HG03103 (cell line): ENCODE measurements at regions not wholly inside any gene's neighbourhood (a gene's known extent, or its start where the extent isn't known, plus 50 kb on each side); places are given as distances from the start of the nearest gene placed in this dataset.
"Not testable (repeated sequence)": the region's sequence is repeated elsewhere in the genome, so short reads cannot be mapped to it uniquely, and the experiment has no call there.

Experiments
- ATAC-seq: cut with Tn5 transposase; IDR thresholded peaks from one replicate; pipeline ENCODE4 v1.9.1; 2021; ENCODE audit warnings: low read depth; ENCODE audit not compliant: unreplicated experiment

DNA sequence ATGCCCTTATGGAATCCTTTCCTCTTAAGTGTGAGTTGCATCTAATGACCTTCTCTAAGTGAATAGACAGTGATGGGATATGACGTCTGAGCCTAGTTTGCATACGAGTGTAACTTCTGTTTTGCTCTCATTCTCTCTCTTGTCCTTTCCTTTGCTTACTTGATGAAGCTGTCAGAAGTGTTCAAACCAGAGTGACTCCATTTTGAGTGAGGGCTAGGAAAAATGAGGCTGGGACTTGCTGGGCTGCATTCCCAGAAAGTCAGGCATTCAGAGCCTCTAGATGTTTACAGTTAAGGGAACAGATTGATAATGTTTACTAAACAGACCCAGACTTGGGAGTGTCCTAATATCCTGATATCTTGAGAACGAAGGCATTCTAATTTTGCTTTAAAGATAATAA lies 311.2 kb upstream of the SOX4 start:
- not testable (repeated sequence) for ATAC-seq

GRCh38 chr6:21284166-21284565 lies 309.4 kb upstream of the SOX4 start:
- ATAC-seq, result no peak

- ATAC-seq, result no peak
Measured at GRCh38 chr6:21284706-21285105, 308.8 kb upstream of the SOX4 start.

GRCh38 chr6:21294144-21294543 lies 299.4 kb upstream of the SOX4 start:
- ATAC-seq, result no peak

DNA sequence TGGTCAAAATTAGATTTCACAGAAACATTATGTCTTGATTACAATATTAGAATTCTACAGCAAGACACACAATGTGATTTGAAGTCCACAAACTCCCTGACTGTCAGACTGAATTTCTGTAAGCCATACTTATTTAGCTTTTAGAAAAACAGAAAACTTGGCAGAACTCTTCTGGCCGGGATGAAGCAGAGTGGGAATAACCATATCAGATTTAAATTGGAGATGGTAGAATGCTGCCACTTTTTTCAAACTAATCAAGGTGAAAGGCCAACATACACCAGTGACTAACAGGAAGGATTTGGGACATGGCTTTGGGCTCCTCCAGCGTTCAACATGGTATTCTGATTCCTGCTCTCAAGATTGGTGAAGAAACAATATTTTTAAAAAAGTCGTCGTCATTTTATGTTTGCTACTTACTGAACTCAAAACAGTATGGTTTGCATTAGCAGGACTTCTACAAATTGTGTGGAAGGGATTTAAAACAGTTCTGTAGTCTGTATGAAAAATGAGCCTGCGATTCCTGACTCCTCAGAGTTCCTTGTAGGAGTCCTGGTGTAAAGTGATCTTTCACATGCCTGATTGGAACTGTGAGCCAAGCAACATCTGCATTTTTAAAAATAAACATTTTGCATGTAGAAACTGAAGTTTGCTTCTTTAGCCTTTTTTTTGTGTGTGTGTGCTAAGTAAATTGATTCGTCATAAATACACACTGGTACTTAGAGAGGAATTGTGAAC lies 297.9 kb upstream of the SOX4 start:
- no peak for ATAC-seq

DNA sequence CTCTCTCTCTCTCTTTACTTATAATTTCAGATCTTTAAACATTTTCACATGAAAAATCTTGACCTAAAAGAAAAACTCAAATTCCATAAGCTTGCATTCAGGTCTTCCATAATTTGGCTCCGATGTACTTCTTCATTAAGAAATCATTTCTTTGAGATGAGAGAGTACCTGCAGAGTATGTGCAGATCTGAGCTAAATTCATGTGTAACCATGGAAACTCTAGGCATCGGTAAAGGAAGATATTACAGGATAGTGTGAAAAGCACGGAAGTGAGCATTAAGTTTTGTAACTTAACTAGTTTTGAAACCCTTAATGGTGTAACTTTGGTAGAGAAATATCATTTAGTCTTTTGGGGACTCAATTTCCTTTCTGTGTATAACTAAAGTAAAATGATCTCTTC lies 295.9 kb upstream of the SOX4 start:
- ATAC-seq, result no peak

- ATAC-seq, result no peak
Measured at GRCh38 chr6:21299216-21299615, 294.3 kb upstream of the SOX4 start.

DNA sequence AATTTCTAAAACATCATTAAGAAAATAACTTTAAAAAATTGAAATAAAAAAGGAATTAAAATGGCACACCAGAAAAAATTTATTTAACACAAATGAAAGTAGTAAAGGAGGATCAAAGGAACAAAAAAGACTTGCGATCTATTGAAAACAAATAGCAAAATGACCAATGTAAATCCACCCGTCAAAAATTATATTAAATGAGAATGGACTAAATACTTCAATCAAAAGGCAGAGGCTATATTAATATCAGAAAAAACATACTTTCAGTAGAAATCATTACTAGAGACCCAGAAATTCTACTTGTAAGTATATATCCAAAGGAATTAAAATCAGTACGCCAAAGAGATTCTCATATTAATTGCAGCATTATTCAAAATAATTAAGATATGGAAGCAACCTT lies 293.1 kb upstream of the SOX4 start:
- no peak for ATAC-seq

GRCh38 chr6:21305893-21306332 lies 287.6 kb upstream of the SOX4 start:
- no peak for ATAC-seq

GRCh38 chr6:21306546-21306945 lies 287.0 kb upstream of the SOX4 start:
- ATAC-seq, result no peak

- ATAC-seq, result no peak
Measured at GRCh38 chr6:21309807-21310221, 283.7 kb upstream of the SOX4 start.

DNA sequence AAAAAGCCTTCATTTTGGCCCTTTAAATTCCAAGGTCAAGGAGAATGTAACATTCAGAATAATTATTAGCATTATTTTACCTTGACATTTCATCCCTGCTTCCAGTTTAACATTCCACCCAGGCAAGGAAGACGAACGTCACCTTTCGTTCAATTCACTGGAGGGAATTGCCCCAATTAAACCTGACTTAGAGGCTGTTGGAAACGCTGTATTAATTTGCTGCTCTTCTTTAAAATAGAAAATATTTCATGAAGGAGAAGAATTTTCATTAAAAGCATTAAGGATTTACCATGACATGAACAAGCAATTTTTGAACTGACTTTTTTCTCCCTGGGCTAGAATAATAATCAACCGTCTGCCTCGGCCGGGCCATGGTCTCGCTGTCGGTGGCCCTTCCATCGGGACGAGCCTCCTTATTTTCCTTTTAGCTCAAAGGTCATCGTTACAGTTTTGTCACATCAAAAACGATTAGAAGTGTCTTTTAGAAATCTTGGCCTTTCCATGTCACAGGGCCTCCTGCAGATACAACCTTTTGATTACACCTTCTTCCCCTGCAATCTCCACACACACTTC lies 282.9 kb upstream of the SOX4 start:
- ATAC-seq, result no peak

GRCh38 chr6:21312118-21312517 lies 281.4 kb upstream of the SOX4 start:
- ATAC-seq, result no peak

- ATAC-seq, result no peak
Measured at GRCh38 chr6:21317642-21318041, 275.9 kb upstream of the SOX4 start.

DNA sequence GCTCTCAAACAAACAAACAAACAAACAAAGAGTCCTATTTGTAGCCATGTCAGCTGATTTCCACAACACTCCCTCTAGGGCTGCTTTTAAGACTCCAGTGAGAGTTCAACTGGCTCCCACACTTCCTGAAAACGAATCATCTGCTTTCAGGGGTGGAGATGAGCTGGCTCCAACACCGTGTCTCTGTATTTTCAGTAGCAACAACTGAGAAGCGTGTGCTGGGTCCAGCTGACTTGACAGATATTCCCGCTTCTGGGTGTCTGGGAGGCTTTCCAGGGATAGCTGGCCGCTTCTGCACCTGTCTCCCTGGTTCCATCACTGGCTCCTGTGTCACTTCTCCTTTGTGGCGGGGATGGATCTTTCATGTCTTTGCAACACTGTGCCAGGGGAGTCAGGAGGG lies 272.5 kb upstream of the SOX4 start:
- no peak for ATAC-seq

- ATAC-seq, result no peak
Measured at GRCh38 chr6:21321531-21321930, 272.0 kb upstream of the SOX4 start.

- ATAC-seq, result no peak
Measured at GRCh38 chr6:21323577-21323976, 270.0 kb upstream of the SOX4 start.

DNA sequence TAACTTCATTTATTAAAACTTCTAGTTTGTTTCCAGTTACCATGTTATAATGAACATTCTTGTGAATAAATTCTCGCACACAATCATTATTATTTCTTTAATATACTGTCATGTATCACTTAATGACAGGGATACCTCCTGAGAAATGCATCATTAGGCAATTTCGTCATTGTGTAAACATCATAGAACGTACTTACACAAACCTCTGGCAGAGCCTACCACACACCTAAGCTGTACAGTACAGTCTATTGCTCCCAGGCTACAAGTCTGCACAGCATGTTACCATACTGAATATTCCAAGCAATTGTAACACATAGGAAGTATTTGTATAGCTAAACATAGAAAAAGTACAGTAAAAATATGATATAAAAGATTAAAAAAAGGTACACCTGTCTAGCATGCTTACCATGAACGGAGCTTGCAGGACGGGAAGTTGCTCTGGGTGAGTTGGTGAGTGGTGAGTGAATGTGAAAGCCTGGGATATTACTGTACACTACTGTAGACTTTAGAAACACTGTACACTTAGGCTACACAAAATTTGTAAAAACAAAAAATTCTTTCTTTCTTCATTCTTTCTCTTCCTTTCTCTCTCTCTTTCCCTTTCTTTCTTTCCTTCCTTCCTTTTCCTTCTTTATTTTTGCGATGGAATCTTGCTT lies 268.2 kb upstream of the SOX4 start:
- ATAC-seq, result no peak

DNA sequence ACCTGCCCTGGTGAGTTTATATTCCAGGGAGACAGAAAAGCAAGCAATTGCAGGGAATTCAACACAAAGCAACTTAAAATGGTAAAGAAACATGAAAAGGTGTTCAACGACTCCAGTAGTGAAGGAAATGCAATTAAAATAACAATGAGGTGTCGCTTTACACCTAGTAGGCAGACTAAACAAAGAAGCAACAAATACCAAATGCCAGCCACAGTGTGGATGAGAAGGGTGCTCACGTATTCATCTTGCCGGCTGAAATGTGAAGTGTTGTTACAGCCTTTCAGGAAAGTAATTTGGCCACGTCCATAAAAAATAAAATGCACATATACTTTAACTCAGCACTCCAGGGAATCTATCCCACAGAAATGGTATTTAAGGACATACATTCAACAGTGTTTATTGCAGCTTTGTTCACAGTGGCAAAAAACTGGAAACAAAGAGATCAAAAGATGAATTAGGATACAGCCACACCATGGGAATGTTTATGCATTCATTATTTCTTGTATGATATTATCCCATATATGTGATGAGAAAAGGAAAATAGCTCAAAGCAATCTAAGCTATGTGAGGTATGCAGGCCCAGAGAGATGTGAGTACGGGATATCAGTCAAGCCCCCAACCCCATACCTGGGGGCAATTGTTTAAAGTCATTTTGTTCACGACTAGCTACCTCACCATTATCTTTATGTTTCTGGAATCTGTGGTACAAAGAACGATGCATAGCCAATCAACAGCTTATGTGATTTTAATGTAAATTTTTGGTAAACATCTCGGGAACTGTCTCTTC lies 266.0 kb upstream of the SOX4 start:
- ATAC-seq, result no peak

DNA sequence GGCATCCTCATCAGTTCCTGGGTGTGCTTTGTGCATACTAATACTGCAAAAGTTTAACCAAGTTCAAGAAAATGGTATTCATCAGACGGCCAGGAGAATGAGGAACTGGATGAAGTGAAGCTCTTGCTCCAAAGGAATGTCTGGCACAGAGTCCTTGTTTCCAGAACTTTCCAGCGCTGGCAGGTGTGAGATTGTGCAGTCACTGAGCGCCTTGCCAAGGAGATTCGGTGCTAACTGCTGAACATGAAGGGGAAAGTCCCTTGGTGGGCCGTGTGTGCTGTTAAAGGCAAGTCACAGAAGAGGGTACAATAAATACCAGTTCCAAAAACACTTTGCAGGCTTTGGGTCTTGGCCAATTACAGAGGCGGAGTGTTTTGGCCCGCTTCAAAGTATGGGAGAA lies 262.3 kb upstream of the SOX4 start:
- no peak for ATAC-seq

DNA sequence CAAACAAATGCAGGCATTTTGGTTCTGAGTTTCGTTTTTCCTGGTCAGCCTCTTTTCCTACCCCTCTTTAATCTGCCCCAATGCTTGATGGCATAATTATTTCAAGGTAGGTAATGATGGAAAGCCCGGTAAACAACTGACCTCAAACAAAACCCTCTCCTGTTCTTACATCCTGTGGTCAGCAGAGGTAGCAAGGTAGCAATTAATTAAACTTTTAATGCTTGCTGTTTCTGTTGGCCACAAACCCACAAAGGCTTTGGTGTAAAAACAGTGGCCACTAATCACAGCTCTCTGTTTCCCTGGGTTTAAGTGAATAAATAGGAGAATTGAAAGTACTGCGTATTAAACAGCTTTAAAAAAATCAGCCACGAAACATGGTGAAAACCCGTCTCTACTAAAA lies 261.5 kb upstream of the SOX4 start:
- ATAC-seq, result no peak
